Stomach (tissue), 4 donors: ENCODE measurements at regions not wholly inside any gene's neighbourhood (a gene's known extent, or its start where the extent isn't known, plus 50 kb on each side); places are given as distances from the start of the nearest gene placed in this dataset.

Experiments used
- CTCF ChIP-seq, 7 experiments: fragments of 450-650 bp in 4 of 7; fragments of 200-600 bp in 3 of 7; sonication (generic) in 3 of 7; IDR thresholded peaks; one replicate each; pipeline ENCODE4 v1.5.1; 2016 to 2019; ENCODE audit warnings: antibody characterized with exemption in 7 of 7, control low read depth in 2 of 7, mild to moderate bottlenecking in 1 of 7
- EP300 ChIP-seq: sonication (generic); formaldehyde crosslinking; IDR thresholded peaks from one replicate; pipeline ENCODE4 v1.6.1; 2017; ENCODE audit warnings: antibody characterized with exemption
- POLR2A ChIP-seq, 4 donors: fragments of 450-650 bp; IDR thresholded peaks; one replicate each; pipeline ENCODE4 v1.6.1; 2016; ENCODE audit warnings: antibody characterized with exemption in 4 of 4, control low read depth in 2 of 4, mild to moderate bottlenecking in 1 of 4, moderate library complexity in 1 of 4
- POLR2AphosphoS5 ChIP-seq, 3 donors: sonication (generic); formaldehyde crosslinking; IDR thresholded peaks; one replicate each; pipeline ENCODE4 v1.6.1; 2016; ENCODE audit warnings: antibody characterized with exemption in 3 of 3

GRCh38 chr12:61808856-61809255 lies 451.3 kb upstream of the USP15 start:
- no peak for TF ChIP-seq CTCF (IDR thresholded peaks at IDR 0.05)
- TF ChIP-seq EP300: no peak
- TF ChIP-seq POLR2A (IDR thresholded peaks at IDR 0.05): no peak
- no peak for TF ChIP-seq POLR2AphosphoS5 (IDR thresholded peaks at IDR 0.05)
